H9 (cell line): ENCODE measurements at regions not wholly inside any gene's neighbourhood (a gene's known extent, or its start where the extent isn't known, plus 50 kb on each side); places are given as distances from the start of the nearest gene placed in this dataset.

Experiments used
- DNase-seq: peaks from one replicate; pipeline ENCODE4 v3.0.0-alpha.2; 2017
- H2AFZ ChIP-seq: one replicate; pipeline ENCODE4 v1.6.1; 2013; ENCODE audit warnings: mild to moderate bottlenecking, low read length, control low read depth, moderate library complexity
- H2AK5ac ChIP-seq: 2 replicates; pipeline ENCODE4 v1.6.1; 2013; ENCODE audit warnings: low read length, control low read depth, mixed read lengths; ENCODE audit not compliant: insufficient read length
- H2BK120ac ChIP-seq: one replicate; pipeline ENCODE4 v1.6.1; 2013; ENCODE audit warnings: low read depth, mild to moderate bottlenecking, low read length, control low read depth, inconsistent platforms; ENCODE audit not compliant: poor library complexity, severe bottlenecking
- H2BK12ac ChIP-seq: 2 replicates; pipeline ENCODE4 v1.6.1; 2013; ENCODE audit warnings: low read length, control low read depth, mixed read lengths, low read depth; ENCODE audit not compliant: insufficient read length
- H2BK15ac ChIP-seq: 2 replicates; pipeline ENCODE4 v1.6.1; 2013; ENCODE audit warnings: low read depth, low read length, control low read depth
- H2BK20ac ChIP-seq: one replicate; pipeline ENCODE4 v1.6.1; 2013; ENCODE audit warnings: low read depth, mild to moderate bottlenecking, low read length, control low read depth, inconsistent platforms; ENCODE audit not compliant: poor library complexity, severe bottlenecking
- H2BK5ac ChIP-seq: 2 replicates; pipeline ENCODE4 v1.6.1; 2013; ENCODE audit warnings: low read length, control low read depth, mixed read lengths; ENCODE audit not compliant: insufficient read length
- H3K14ac ChIP-seq: 2 replicates; pipeline ENCODE4 v1.6.1; 2013; ENCODE audit warnings: low read length, control low read depth; ENCODE audit not compliant: insufficient read depth
- H3K18ac ChIP-seq: 2 replicates; pipeline ENCODE4 v1.6.1; 2013; ENCODE audit warnings: low read depth, mild to moderate bottlenecking, mixed read lengths, low read length, control low read depth; ENCODE audit not compliant: insufficient read length
- H3K23ac ChIP-seq: 2 replicates; pipeline ENCODE4 v1.6.1; 2013; ENCODE audit warnings: low read length, control low read depth, mixed read lengths, low read depth; ENCODE audit not compliant: insufficient read length
- H3K23me2 ChIP-seq: 2 replicates; pipeline ENCODE4 v1.6.1; 2013; ENCODE audit warnings: low read depth, mild to moderate bottlenecking, mixed read lengths, low read length, control low read depth; ENCODE audit not compliant: insufficient read length, poor library complexity, severe bottlenecking
- H3K27ac ChIP-seq: 2 replicates; pipeline ENCODE4 v1.5.1; 2013; ENCODE audit warnings: low read length, control low read depth, mixed read lengths, low read depth; ENCODE audit not compliant: insufficient read length
- H3K27me3 ChIP-seq: 2 replicates; pipeline ENCODE4 v1.6.1; 2013; ENCODE audit warnings: low read length, control low read depth, inconsistent platforms; ENCODE audit not compliant: insufficient read depth
- H3K4ac ChIP-seq: 2 replicates; pipeline ENCODE4 v1.6.1; 2013; ENCODE audit warnings: low read depth, mild to moderate bottlenecking, control low read depth, inconsistent platforms, low read length, moderate library complexity
- H3K4me1 ChIP-seq: 2 replicates; pipeline ENCODE4 v1.6.1; 2013; ENCODE audit warnings: low read length, control low read depth, inconsistent platforms; ENCODE audit not compliant: insufficient read depth
- H3K4me2 ChIP-seq: 2 replicates; pipeline ENCODE4 v1.6.1; 2013; ENCODE audit warnings: low read length, control low read depth, mixed read lengths; ENCODE audit not compliant: insufficient read length, insufficient read depth
- H3K56ac ChIP-seq: 2 replicates; pipeline ENCODE4 v1.6.1; 2013; ENCODE audit warnings: low read depth, mild to moderate bottlenecking, mixed read lengths, low read length, control low read depth; ENCODE audit not compliant: insufficient read length
- H3K79me1 ChIP-seq: 2 replicates; pipeline ENCODE4 v1.6.1; 2013; ENCODE audit warnings: low read depth, mild to moderate bottlenecking, moderate library complexity, low read length, control low read depth, inconsistent platforms; ENCODE audit not compliant: insufficient read depth, poor library complexity, severe bottlenecking
- H3K79me2 ChIP-seq: 2 replicates; pipeline ENCODE4 v1.6.1; 2013; ENCODE audit warnings: low read length, control low read depth, inconsistent platforms; ENCODE audit not compliant: insufficient read depth
- H3K9ac ChIP-seq: 2 replicates; pipeline ENCODE4 v1.6.1; 2013; ENCODE audit warnings: low read length, control low read depth, mixed read lengths; ENCODE audit not compliant: insufficient read length; ENCODE audit errors: extremely low read depth
- H3K9me3 ChIP-seq: one replicate; pipeline ENCODE4 v1.6.1; 2013; ENCODE audit warnings: low read depth, low read length, inconsistent platforms; ENCODE audit not compliant: control insufficient read depth
- H3T11ph ChIP-seq: one replicate; pipeline ENCODE4 v1.6.1; 2013; ENCODE audit warnings: mild to moderate bottlenecking, low read length, control low read depth, inconsistent platforms
- H4K20me1 ChIP-seq: one replicate; pipeline ENCODE4 v1.6.1; 2013; ENCODE audit not compliant: control insufficient read depth, insufficient read length, insufficient read depth
- H4K5ac ChIP-seq: 2 replicates; pipeline ENCODE4 v1.6.1; 2013; ENCODE audit warnings: low read depth, mild to moderate bottlenecking, mixed read lengths, low read length, control low read depth; ENCODE audit not compliant: insufficient read length
- H4K8ac ChIP-seq: replicated peaks from 2 replicates; pipeline ENCODE4 v1.6.1; 2013; ENCODE audit warnings: low read length, control low read depth, mixed read lengths, low read depth; ENCODE audit not compliant: insufficient read length
- H4K91ac ChIP-seq: 2 replicates; pipeline ENCODE4 v1.6.1; 2013; ENCODE audit warnings: low read depth, mild to moderate bottlenecking, moderate library complexity, mixed read lengths, low read length, control low read depth; ENCODE audit not compliant: insufficient read length
- H3K27ac Mint-ChIP-seq, 3 experiments: 2 replicates in 2 of 3; 3 replicates in 1 of 3; pipeline ENCODE4 v1.8.0; 2020 to 2021; ENCODE audit warnings: mixed read lengths in 3 of 3, mild to moderate bottlenecking in 1 of 3, moderate library complexity in 1 of 3
- H3K27me3 Mint-ChIP-seq: 2 replicates; pipeline ENCODE4 v1.8.0; 2021; ENCODE audit warnings: low read depth, mild to moderate bottlenecking, moderate library complexity, mixed read lengths
- H3K36me3 Mint-ChIP-seq, 3 experiments: 2 replicates in 2 of 3; 3 replicates in 1 of 3; pipeline ENCODE4 v1.8.0; 2020 to 2021; ENCODE audit warnings: low read depth in 3 of 3, mixed read lengths in 3 of 3; ENCODE audit not compliant: insufficient read depth in 1 of 3
- H3K4me1 Mint-ChIP-seq, 2 experiments: 2 replicates each; pipeline ENCODE4 v1.8.0; 2020; ENCODE audit warnings: mixed read lengths in 2 of 2
- H3K4me3 Mint-ChIP-seq, 2 experiments: 2 replicates in 1 of 2; 3 replicates in 1 of 2; pipeline ENCODE4 v1.8.0; 2020 to 2021; ENCODE audit warnings: mild to moderate bottlenecking in 2 of 2, mixed read lengths in 2 of 2, moderate library complexity in 1 of 2
- H3K9me3 Mint-ChIP-seq, 2 experiments: 2 replicates in 1 of 2; 3 replicates in 1 of 2; pipeline ENCODE4 v1.8.0; 2020; ENCODE audit warnings: mild to moderate bottlenecking in 2 of 2, mixed read lengths in 2 of 2, moderate library complexity in 1 of 2
- WGBS: extraction: QIAGEN DNeasy Blood & Tissue Kit; methylation state at CpG from one replicate; pipeline ENCODE4 v1.1.7; 2013; ENCODE audit warnings: missing lambda C conversion rate, low lambda C conversion rate, mixed read lengths; ENCODE audit not compliant: insufficient read length; ENCODE audit errors: extremely low coverage; 5-methylcytosine and 5-hydroxymethylcytosine counted together
- TF ChIP-seq, protein P1 (sequence below): fragments of 200-600 bp; sonication (generic); conservative IDR thresholded peaks from 3 replicates; pipeline ENCODE4 v1.8.0; 2021; ENCODE audit warnings: antibody characterized with exemption, mild to moderate bottlenecking

DNA sequence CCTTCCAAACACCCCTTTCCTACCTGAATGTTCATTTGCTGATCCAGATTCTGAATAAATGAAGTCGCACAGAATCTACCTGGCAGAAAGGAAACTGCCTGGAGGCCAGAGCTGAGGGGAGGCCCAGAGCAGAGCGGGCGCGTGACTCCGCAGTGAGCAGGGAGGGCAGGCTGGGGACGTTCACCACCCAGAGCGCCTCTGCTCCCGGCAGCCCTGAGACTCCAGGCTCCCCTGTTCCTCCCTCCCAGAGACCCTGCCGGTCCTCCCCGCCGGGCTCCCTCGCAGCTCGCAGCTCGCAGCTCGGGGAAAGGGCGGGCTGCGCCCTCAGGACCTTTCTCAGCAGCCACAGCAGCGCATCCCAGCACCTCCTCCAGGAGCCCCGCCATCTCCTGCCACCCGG lies 176.7 kb upstream of the ZNF32 start:
- TF ChIP-seq, protein P1, sequence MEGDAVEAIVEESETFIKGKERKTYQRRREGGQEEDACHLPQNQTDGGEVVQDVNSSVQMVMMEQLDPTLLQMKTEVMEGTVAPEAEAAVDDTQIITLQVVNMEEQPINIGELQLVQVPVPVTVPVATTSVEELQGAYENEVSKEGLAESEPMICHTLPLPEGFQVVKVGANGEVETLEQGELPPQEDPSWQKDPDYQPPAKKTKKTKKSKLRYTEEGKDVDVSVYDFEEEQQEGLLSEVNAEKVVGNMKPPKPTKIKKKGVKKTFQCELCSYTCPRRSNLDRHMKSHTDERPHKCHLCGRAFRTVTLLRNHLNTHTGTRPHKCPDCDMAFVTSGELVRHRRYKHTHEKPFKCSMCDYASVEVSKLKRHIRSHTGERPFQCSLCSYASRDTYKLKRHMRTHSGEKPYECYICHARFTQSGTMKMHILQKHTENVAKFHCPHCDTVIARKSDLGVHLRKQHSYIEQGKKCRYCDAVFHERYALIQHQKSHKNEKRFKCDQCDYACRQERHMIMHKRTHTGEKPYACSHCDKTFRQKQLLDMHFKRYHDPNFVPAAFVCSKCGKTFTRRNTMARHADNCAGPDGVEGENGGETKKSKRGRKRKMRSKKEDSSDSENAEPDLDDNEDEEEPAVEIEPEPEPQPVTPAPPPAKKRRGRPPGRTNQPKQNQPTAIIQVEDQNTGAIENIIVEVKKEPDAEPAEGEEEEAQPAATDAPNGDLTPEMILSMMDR, result no peak
- Mint-ChIP-seq H3K4me3 (no peak overlapping the region), H3K27me3 (no peaks in the 10 kb centered on the region; the same call in none of the 2 replicates), H3K4me1 (no peaks in the 10 kb centered on the region), H3K36me3 (no peaks in the 10 kb centered on the region; a peak in 1 of 7 replicates), H3K27ac (no peak overlapping the region), H3K9me3 (peaks cover 6 to 10% of the 10 kb centered on the region in 2 experiments; a peak in 4 of 5 replicates)
- Histone ChIP-seq H3K56ac (no peak overlapping the region), H3T11ph (no peak overlapping the region), H2BK5ac (no peak overlapping the region), H3K14ac (no peak overlapping the region), H2BK12ac (no peak overlapping the region), H3K4me1 (no peaks in the 10 kb centered on the region; the same call in 1 of the 2 replicates), H4K5ac (no peak overlapping the region), H2BK20ac (no peak overlapping the region), H2AFZ (no peak overlapping the region), H3K4me2 (no peak overlapping the region), H3K4ac (no peak overlapping the region), H3K9me3 (no peaks in the 10 kb centered on the region), H3K18ac (no peak overlapping the region), H3K27me3 (no peaks in the 10 kb centered on the region), H2BK120ac (no peak overlapping the region), H4K8ac (no peak overlapping the region), H4K91ac (no peak overlapping the region), H3K79me2 (no peaks in the 10 kb centered on the region), H2AK5ac (no peak overlapping the region), H3K79me1 (no peaks in the 10 kb centered on the region), H2BK15ac (no peak overlapping the region), H3K9ac (no peak overlapping the region), H3K27ac (no peak overlapping the region), H4K20me1 (no peaks in the 10 kb centered on the region), H3K23me2 (no peaks in the 10 kb centered on the region), H3K23ac (no peak overlapping the region)
- no peak for DNase-seq
- no CpG with 5 or more reads among the region's 20 CpGs for WGBS
